Stimulated activated CD8-positive, alpha-beta memory T cell treated with anti-CD3 and anti-CD28 coated beads, Interleukin-15, amount 100 ng/mL, for 1 hour (primary cell): ENCODE measurements at regions not wholly inside any gene's neighbourhood (a gene's known extent, or its start where the extent isn't known, plus 50 kb on each side); places are given as distances from the start of the nearest gene placed in this dataset.

Source experiments
- DNase-seq: peaks from one replicate; pipeline ENCODE4 v3.0.0-alpha.2; 2020; ENCODE audit warnings: low read depth

- no peak for DNase-seq
Measured at GRCh38 chr7:41910940-41911600, 208.2 kb upstream of the INHBA start.

- DNase-seq = no peak
Measured at GRCh38 chr7:41907444-41907843, 204.6 kb upstream of the INHBA start.

- DNase-seq = no peak
Measured at GRCh38 chr7:41900532-41900931, 197.6 kb upstream of the INHBA start.

- DNase-seq = no peak
Measured at GRCh38 chr7:41899823-41900433, 197.0 kb upstream of the INHBA start.

- no peak for DNase-seq
Measured at GRCh38 chr7:41893656-41894055, 190.8 kb upstream of the INHBA start.

GRCh38 chr7:41892356-41893100 lies 189.6 kb upstream of the INHBA start:
- no peak for DNase-seq

GRCh38 chr7:41891950-41892349 lies 189.1 kb upstream of the INHBA start:
- DNase-seq = no peak

- DNase-seq = no peak
Measured at GRCh38 chr7:41890631-41891274, 187.9 kb upstream of the INHBA start.

- no peak for DNase-seq
Measured at GRCh38 chr7:41889472-41889871, 186.6 kb upstream of the INHBA start.

GRCh38 chr7:41889040-41889439 lies 186.2 kb upstream of the INHBA start:
- no peak for DNase-seq

- no peak for DNase-seq
Measured at GRCh38 chr7:41887416-41887815, 184.5 kb upstream of the INHBA start.

- no peak for DNase-seq
Measured at GRCh38 chr7:41886901-41887311, 184.0 kb upstream of the INHBA start.

- DNase-seq = no peak
Measured at GRCh38 chr7:41886262-41886900, 183.5 kb upstream of the INHBA start.

GRCh38 chr7:41885748-41886147 lies 182.9 kb upstream of the INHBA start:
- DNase-seq = no peak

- DNase-seq = no peak
Measured at GRCh38 chr7:41885078-41885477, 182.2 kb upstream of the INHBA start.

- DNase-seq = no peak
Measured at GRCh38 chr7:41882745-41883420, 180.0 kb upstream of the INHBA start.

- no peak for DNase-seq
Measured at GRCh38 chr7:41882256-41882655, 179.4 kb upstream of the INHBA start.

- peak; percentile 38 for DNase-seq
Measured at GRCh38 chr7:41881331-41882130, 178.6 kb upstream of the INHBA start.

GRCh38 chr7:41880107-41880506 lies 177.2 kb upstream of the INHBA start:
- DNase-seq = no peak

- no peak for DNase-seq
Measured at GRCh38 chr7:41879403-41879802, 176.5 kb upstream of the INHBA start.
